Natural killer cell (primary cell): ENCODE measurements at regions not wholly inside any gene's neighbourhood (a gene's known extent, or its start where the extent isn't known, plus 50 kb on each side); places are given as distances from the start of the nearest gene placed in this dataset.
A peak's percentile ranks its signal among the peaks of the same experiment; 100 is the strongest.

ENCODE experiments used
- ATAC-seq, 3 donors: fragments of 150-1000 bp in 2 of 3; fragments of 200-7000 bp in 1 of 3; cut with Tn5 transposase; 1 replicate in 1 of 3; 2 replicates in 2 of 3; pipeline ENCODE4 v1.10.0; 2021; ENCODE audit warnings: mild to moderate bottlenecking in 2 of 3, moderate library complexity in 2 of 3
- DNase-seq, 2 donors: peaks; one replicate each; pipeline versions ENCODE4 v3.0.0 to v3.0.0-alpha.2; 2013 to 2021; ENCODE audit warnings: mixed read lengths in 1 of 2
- H3K27ac ChIP-seq: one replicate; pipeline ENCODE4 v1.5.1; 2013; ENCODE audit warnings: mild to moderate bottlenecking, low read length
- H3K27me3 ChIP-seq: one replicate; pipeline ENCODE4 v1.6.1; 2013; ENCODE audit warnings: low read length; ENCODE audit not compliant: control insufficient read depth, insufficient read depth
- H3K36me3 ChIP-seq: one replicate; pipeline ENCODE4 v1.6.1; 2013; ENCODE audit warnings: low read length; ENCODE audit not compliant: control insufficient read depth, insufficient read depth
- H3K4me1 ChIP-seq: one replicate; pipeline ENCODE4 v1.6.1; 2013; ENCODE audit warnings: low read length; ENCODE audit not compliant: control insufficient read depth, insufficient read depth
- H3K4me3 ChIP-seq: one replicate; pipeline ENCODE4 v1.5.1; 2013; ENCODE audit warnings: low read length
- H3K9me3 ChIP-seq: one replicate; pipeline ENCODE4 v1.6.1; 2013; ENCODE audit warnings: low read length; ENCODE audit not compliant: control insufficient read depth, insufficient read depth
- H3K27ac Mint-ChIP-seq, 2 donors: one replicate each; pipeline ENCODE4 v1.8.0; 2022; ENCODE audit warnings: mild to moderate bottlenecking in 2 of 2, mixed read lengths in 2 of 2, moderate library complexity in 1 of 2
- H3K27me3 Mint-ChIP-seq, 2 donors: one replicate each; pipeline ENCODE4 v1.8.0; 2022; ENCODE audit warnings: low read depth in 2 of 2, mixed read lengths in 2 of 2
- H3K36me3 Mint-ChIP-seq: one replicate; pipeline ENCODE4 v1.8.0; 2022; ENCODE audit warnings: mixed read lengths
- H3K4me1 Mint-ChIP-seq, 2 donors: one replicate each; pipeline ENCODE4 v1.8.0; 2022; ENCODE audit warnings: mixed read lengths in 2 of 2
- H3K4me3 Mint-ChIP-seq: one replicate; pipeline ENCODE4 v1.8.0; 2022; ENCODE audit warnings: mild to moderate bottlenecking, moderate library complexity, mixed read lengths
- H3K9me3 Mint-ChIP-seq, 2 donors: one replicate each; pipeline ENCODE4 v1.8.0; 2022; ENCODE audit warnings: mixed read lengths in 2 of 2
- CTCF ChIP-seq: fragments of 200-600 bp; IDR thresholded peaks from one replicate; pipeline ENCODE4 v1.8.0; 2022; ENCODE audit warnings: antibody characterized with exemption
- WGBS: methylation state at CpG from one replicate; pipeline ENCODE4 v1.1.7; 2013; ENCODE audit warnings: missing lambda C conversion rate; ENCODE audit not compliant: insufficient coverage; 5-methylcytosine and 5-hydroxymethylcytosine counted together
- intact Hi-C: fragments of 100-400 bp; cut with micrococcal nuclease; formaldehyde crosslinking; loops from one replicate; pipeline ENCODE4 v1.14.2; 2022

- H3K4me3 ChIP-seq = peak overlapping the region; percentile 38
- Mint-ChIP-seq H3K36me3 (no peaks in the 10 kb centered on the region), H3K27me3 (no peaks in the 10 kb centered on the region), H3K27ac (peak overlapping the region; percentile 79 to 91), H3K9me3 (no peaks in the 10 kb centered on the region), H3K4me1 (peaks cover 9 to 20% of the 10 kb centered on the region in 2 donors), H3K4me3 (peak overlapping the region; percentile 74)
- H3K9me3 ChIP-seq = no peaks in the 10 kb centered on the region
- intact Hi-C loops = loop anchor here (2.0 to 10.0 kb wide), 4 partner anchors 86 to 394 kb away; partner anchors contain the start of gene FGGY
- H3K27ac ChIP-seq = peak overlapping the region; percentile 72
- ATAC-seq (no peak), DNase-seq (no peak)
- no peak for TF ChIP-seq CTCF
- no peaks in the 10 kb centered on the region for H3K36me3 ChIP-seq
- 30% methylated on average over 12 of the region's 12 CpGs for WGBS
- peaks cover 12% of the 10 kb centered on the region for H3K4me1 ChIP-seq
- H3K27me3 ChIP-seq = no peaks in the 10 kb centered on the region
Observed at GRCh38 chr1:58902830-58903513, 119.1 kb upstream of the JUN start.

GRCh38 chr1:58903514-58904298, 119.9 kb upstream of the JUN start:
- Mint-ChIP-seq H3K4me1 (peaks cover 9 to 20% of the 10 kb centered on the region in 2 donors), H3K27me3 (no peaks in the 10 kb centered on the region), H3K36me3 (no peaks in the 10 kb centered on the region), H3K27ac (peak overlapping the region; percentile 79 to 91), H3K4me3 (peak overlapping the region; percentile 90), H3K9me3 (no peaks in the 10 kb centered on the region)
- Histone ChIP-seq H3K27me3 (no peaks in the 10 kb centered on the region), H3K4me3 (peak overlapping the region; percentile 44), H3K27ac (peak overlapping the region; percentile 77), H3K9me3 (no peaks in the 10 kb centered on the region), H3K36me3 (no peaks in the 10 kb centered on the region), H3K4me1 (peaks cover 12% of the 10 kb centered on the region)
- TF ChIP-seq CTCF = no peak
- peak; percentile 81 to 86 (median 84) for ATAC-seq
- DNase-seq = peak; percentile 58 to 79
- intact Hi-C loops = loop anchor here (2.0 to 10.0 kb wide), 4 partner anchors 87 to 394 kb away; partner anchors contain the start of gene FGGY
- WGBS = under 1% methylated on average over 70 of the region's 70 CpGs

GRCh38 chr1:58904299-58905125, 120.7 kb upstream of the JUN start:
- H3K4me3 ChIP-seq = peak overlapping the region; percentile 44
- TF ChIP-seq CTCF = no peak
- H3K9me3 Mint-ChIP-seq = no peaks in the 10 kb centered on the region
- peak overlapping the region; percentile 90 for H3K4me3 Mint-ChIP-seq
- no peaks in the 10 kb centered on the region for H3K27me3 Mint-ChIP-seq
- H3K36me3 Mint-ChIP-seq = no peaks in the 10 kb centered on the region
- DNase-seq = no peak
- H3K27me3 ChIP-seq = no peaks in the 10 kb centered on the region
- peak overlapping the region; percentile 77 for H3K27ac ChIP-seq
- no peaks in the 10 kb centered on the region for H3K36me3 ChIP-seq
- H3K27ac Mint-ChIP-seq = peak overlapping the region; percentile 79 to 91
- peaks cover 12% of the 10 kb centered on the region for H3K4me1 ChIP-seq
- no peak for ATAC-seq
- H3K4me1 Mint-ChIP-seq = peaks cover 9 to 20% of the 10 kb centered on the region in 2 donors
- 70% methylated on average over 3 of the region's 8 CpGs for WGBS
- intact Hi-C loops = loop anchor here (5.0 to 10.0 kb wide), 3 partner anchors 100 to 393 kb away; partner anchors contain the start of gene FGGY
- H3K9me3 ChIP-seq = no peaks in the 10 kb centered on the region
